Lower lobe of right lung (tissue), 2 donors: ENCODE measurements at regions not wholly inside any gene's neighbourhood (a gene's known extent, or its start where the extent isn't known, plus 50 kb on each side); places are given as distances from the start of the nearest gene placed in this dataset.

Experiments used
- ATAC-seq, 2 donors: fragments of 200-7000 bp; cut with Tn5 transposase; one replicate each; pipeline ENCODE4 v1.9.1; 2020 to 2022; ENCODE audit warnings: mild to moderate bottlenecking in 2 of 2, moderate library complexity in 2 of 2
- DNase-seq: peaks from one replicate; pipeline ENCODE4 v3.0.0-alpha.2; 2020
- H3K27ac ChIP-seq: fragments of 200-600 bp; one replicate; pipeline ENCODE4 v1.8.0; 2022
- H3K27me3 ChIP-seq: fragments of 200-600 bp; one replicate; pipeline ENCODE4 v1.8.0; 2022; ENCODE audit warnings: low read depth
- H3K36me3 ChIP-seq: fragments of 200-600 bp; one replicate; pipeline ENCODE4 v1.8.0; 2022; ENCODE audit warnings: mild to moderate bottlenecking
- H3K4me1 ChIP-seq: fragments of 200-600 bp; one replicate; pipeline ENCODE4 v1.8.0; 2022
- H3K4me3 ChIP-seq: fragments of 200-600 bp; one replicate; pipeline ENCODE4 v1.8.0; 2022; ENCODE audit warnings: mild to moderate bottlenecking
- H3K9me3 ChIP-seq: fragments of 200-600 bp; one replicate; pipeline ENCODE4 v1.8.0; 2022
- intact Hi-C: fragments of 100-400 bp; cut with DNase I; formaldehyde crosslinking; loops from one replicate; pipeline ENCODE4 v1.11.0; 2022
- TF ChIP-seq, protein P1 (sequence below): fragments of 200-600 bp; IDR thresholded peaks from one replicate; pipeline ENCODE4 v1.8.0; 2022; ENCODE audit warnings: antibody characterized with exemption, mild to moderate bottlenecking
- donor health status: DM: no; HTN: yes; CAD: no; lungs with severe emphysema.

GRCh38 chr4:144294211-144294610 lies 153.7 kb upstream of the GYPA start:
- H3K27ac ChIP-seq: no peak overlapping the region
- no peaks in the 10 kb centered on the region for H3K27me3 ChIP-seq
- TF ChIP-seq, protein P1, sequence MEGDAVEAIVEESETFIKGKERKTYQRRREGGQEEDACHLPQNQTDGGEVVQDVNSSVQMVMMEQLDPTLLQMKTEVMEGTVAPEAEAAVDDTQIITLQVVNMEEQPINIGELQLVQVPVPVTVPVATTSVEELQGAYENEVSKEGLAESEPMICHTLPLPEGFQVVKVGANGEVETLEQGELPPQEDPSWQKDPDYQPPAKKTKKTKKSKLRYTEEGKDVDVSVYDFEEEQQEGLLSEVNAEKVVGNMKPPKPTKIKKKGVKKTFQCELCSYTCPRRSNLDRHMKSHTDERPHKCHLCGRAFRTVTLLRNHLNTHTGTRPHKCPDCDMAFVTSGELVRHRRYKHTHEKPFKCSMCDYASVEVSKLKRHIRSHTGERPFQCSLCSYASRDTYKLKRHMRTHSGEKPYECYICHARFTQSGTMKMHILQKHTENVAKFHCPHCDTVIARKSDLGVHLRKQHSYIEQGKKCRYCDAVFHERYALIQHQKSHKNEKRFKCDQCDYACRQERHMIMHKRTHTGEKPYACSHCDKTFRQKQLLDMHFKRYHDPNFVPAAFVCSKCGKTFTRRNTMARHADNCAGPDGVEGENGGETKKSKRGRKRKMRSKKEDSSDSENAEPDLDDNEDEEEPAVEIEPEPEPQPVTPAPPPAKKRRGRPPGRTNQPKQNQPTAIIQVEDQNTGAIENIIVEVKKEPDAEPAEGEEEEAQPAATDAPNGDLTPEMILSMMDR: no peak

DNA sequence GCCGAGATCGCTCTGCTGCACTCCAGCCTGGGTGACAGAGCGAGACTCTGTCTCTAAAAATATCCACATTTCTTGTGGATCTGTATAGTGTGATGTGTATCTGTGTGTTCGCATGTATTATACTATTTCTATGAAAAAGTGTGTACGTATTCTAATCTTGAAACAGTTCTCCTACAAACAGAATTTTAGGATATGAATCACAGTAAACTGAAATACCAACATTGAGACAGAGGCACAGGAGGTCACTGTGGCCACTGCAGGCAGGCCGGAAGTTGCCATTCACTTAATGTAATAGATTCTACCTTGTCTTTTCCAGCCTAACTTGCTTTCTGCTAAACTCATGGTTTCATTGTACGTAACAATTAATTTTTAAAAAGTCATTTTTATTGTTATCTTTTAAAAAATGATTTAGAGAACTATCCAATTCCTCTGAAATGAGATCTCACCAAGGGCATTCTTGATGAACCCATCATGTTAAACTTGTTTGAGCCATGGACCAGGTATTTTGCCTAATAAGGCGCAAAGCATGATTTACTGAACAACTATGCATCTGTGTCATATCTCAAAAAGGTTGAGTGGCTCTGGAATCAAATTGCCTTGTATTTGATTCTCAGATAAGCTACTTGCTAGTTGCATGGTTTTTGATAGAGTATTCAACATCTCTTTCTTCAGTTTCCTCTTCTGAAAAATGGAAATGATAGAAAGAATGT lies 154.9 kb upstream of the GYPA start:
- no peak for ATAC-seq
- H3K27ac ChIP-seq: no peak overlapping the region
- H3K4me3 ChIP-seq: no peak overlapping the region
- H3K36me3 ChIP-seq: no peaks in the 10 kb centered on the region
- no peaks in the 10 kb centered on the region for H3K27me3 ChIP-seq
- H3K4me1 ChIP-seq: no peaks in the 10 kb centered on the region
- intact Hi-C loops: no loop called here
- DNase-seq: no peak
- TF ChIP-seq, protein P1: no peak
- no peaks in the 10 kb centered on the region for H3K9me3 ChIP-seq

More at GRCh38 chr4:144294211-144294610, 153.7 kb upstream of the GYPA start:
- DNase-seq: no peak
- no peak for ATAC-seq
- Histone ChIP-seq H3K9me3 (no peaks in the 10 kb centered on the region), H3K36me3 (no peaks in the 10 kb centered on the region), H3K4me3 (no peak overlapping the region), H3K4me1 (no peaks in the 10 kb centered on the region)
- intact Hi-C loops: no loop called here

GRCh38 chr4:144296941-144297340 lies 156.4 kb upstream of the GYPA start:
- Histone ChIP-seq H3K27ac (no peak overlapping the region), H3K4me3 (no peak overlapping the region), H3K4me1 (no peaks in the 10 kb centered on the region), H3K36me3 (no peaks in the 10 kb centered on the region), H3K27me3 (no peaks in the 10 kb centered on the region), H3K9me3 (no peaks in the 10 kb centered on the region)
- intact Hi-C loops: no loop called here
- TF ChIP-seq, protein P1: no peak
- no peak for ATAC-seq
- DNase-seq: no peak

DNA sequence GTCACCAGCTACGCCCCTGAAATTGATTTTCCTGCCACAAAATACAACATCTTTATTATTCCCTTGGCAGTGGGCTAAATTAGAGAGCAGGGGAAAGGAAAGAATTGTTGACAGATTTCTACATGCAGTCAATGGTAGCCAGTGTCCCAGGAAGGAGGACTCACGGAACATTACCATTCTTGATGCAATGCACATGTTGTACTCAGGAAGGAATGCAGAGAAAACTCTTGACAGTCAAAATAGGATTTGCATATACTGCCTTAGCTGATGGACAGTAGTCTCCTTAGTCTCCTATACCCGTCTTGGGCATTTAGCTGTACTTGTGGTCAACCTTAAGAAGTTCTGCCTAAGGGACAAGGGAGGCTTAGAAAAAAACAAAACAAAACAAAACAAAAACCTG lies 158.0 kb upstream of the GYPA start:
- Histone ChIP-seq H3K27me3 (no peaks in the 10 kb centered on the region), H3K4me3 (no peak overlapping the region), H3K36me3 (no peaks in the 10 kb centered on the region), H3K4me1 (no peaks in the 10 kb centered on the region), H3K9me3 (no peaks in the 10 kb centered on the region), H3K27ac (no peak overlapping the region)
- DNase-seq: no peak
- TF ChIP-seq, protein P1: no peak
- intact Hi-C loops: no loop called here
- no peak for ATAC-seq

- TF ChIP-seq, protein P1: no peak
- DNase-seq (no peak), ATAC-seq (no peak)
- H3K36me3 ChIP-seq: no peaks in the 10 kb centered on the region
- H3K9me3 ChIP-seq: no peaks in the 10 kb centered on the region
- intact Hi-C loops: no loop called here
- no peaks in the 10 kb centered on the region for H3K4me1 ChIP-seq
- H3K27me3 ChIP-seq: no peaks in the 10 kb centered on the region
- no peak overlapping the region for H3K4me3 ChIP-seq
- no peak overlapping the region for H3K27ac ChIP-seq
Observed at GRCh38 chr4:144300616-144301015, 160.1 kb upstream of the GYPA start.
